Panc1 (cell line): ENCODE measurements at regions not wholly inside any gene's neighbourhood (a gene's known extent, or its start where the extent isn't known, plus 50 kb on each side); places are given as distances from the start of the nearest gene placed in this dataset.

Experiments
- CTCF ChIP-seq: fragments of 450-650 bp; IDR thresholded peaks from 2 replicates; pipeline ENCODE4 v1.5.1; 2017; ENCODE audit warnings: mild to moderate bottlenecking
- POLR2AphosphoS5 ChIP-seq: IDR thresholded peaks from 2 replicates; pipeline ENCODE4 v1.6.1; 2012; ENCODE audit warnings: mild to moderate bottlenecking, low read depth, low read length, moderate library complexity
- REST ChIP-seq, 2 experiments: IDR thresholded peaks; 2 replicates each; pipeline ENCODE4 v1.6.1; 2011 to 2012; ENCODE audit warnings: low read depth in 2 of 2, control low read depth in 1 of 2, low read length in 1 of 2, mild to moderate bottlenecking in 1 of 2, moderate library complexity in 1 of 2; ENCODE audit not compliant: insufficient read depth in 1 of 2
- TCF7L2 ChIP-seq: IDR thresholded peaks from 2 replicates; pipeline ENCODE4 v1.6.1; 2011; ENCODE audit warnings: mild to moderate bottlenecking, low read depth, low read length, inconsistent platforms

- TF ChIP-seq CTCF (no peak), REST (IDR thresholded peaks at IDR 0.05; ENCODE audit: insufficient read depth in 1 of 2, low read depth in 2 of 2, low read length in 1 of 2) (no peak), TCF7L2 (no peak), POLR2AphosphoS5 (no peak)
These were observed 89.7 kb upstream of the COL3A1 start for GRCh38 chr2:188884517-188884916.
